Vagina (tissue), 2 donors: ENCODE measurements at regions not wholly inside any gene's neighbourhood (a gene's known extent, or its start where the extent isn't known, plus 50 kb on each side); places are given as distances from the start of the nearest gene placed in this dataset.

ENCODE experiments used
- CTCF ChIP-seq, 3 experiments: fragments of 450-650 bp in 2 of 3; fragments of 200-600 bp in 1 of 3; sonication (generic) in 1 of 3; IDR thresholded peaks; one replicate each; pipeline ENCODE4 v1.5.1; 2017 to 2019; ENCODE audit warnings: antibody characterized with exemption in 3 of 3, mild to moderate bottlenecking in 2 of 3, moderate library complexity in 2 of 3
- POLR2A ChIP-seq, 2 donors: fragments of 450-650 bp; IDR thresholded peaks; one replicate each; pipeline ENCODE4 v1.6.1; 2017; ENCODE audit warnings: antibody characterized with exemption in 2 of 2, mild to moderate bottlenecking in 2 of 2, moderate library complexity in 2 of 2
- POLR2AphosphoS5 ChIP-seq, 2 donors: sonication (generic); formaldehyde crosslinking; IDR thresholded peaks; one replicate each; pipeline ENCODE4 v1.9.0; 2017; ENCODE audit warnings: antibody characterized with exemption in 2 of 2, mild to moderate bottlenecking in 2 of 2, low read depth in 1 of 2; ENCODE audit not compliant: insufficient read depth in 1 of 2

GRCh38 chr10:78338717-78339116 lies 305.1 kb downstream of the RPS24 start:
- TF ChIP-seq CTCF (IDR thresholded peaks at IDR 0.05) (no peak), POLR2AphosphoS5 (IDR thresholded peaks at IDR 0.05; ENCODE audit: insufficient read depth in 1 of 2, low read depth in 1 of 2) (no peak), POLR2A (IDR thresholded peaks at IDR 0.05) (no peak)
